DMS153 treated with DMSO at 0.1 percent for 48 hours (cell line): ENCODE measurements at regions not wholly inside any gene's neighbourhood (a gene's known extent, or its start where the extent isn't known, plus 50 kb on each side); places are given as distances from the start of the nearest gene placed in this dataset.
A peak's percentile ranks its signal among the peaks of the same experiment; 100 is the strongest.

Experiments used
- DNase-seq: peaks from one replicate; lab custom pipeline; 2025; ENCODE audit not compliant: unreplicated experiment; lab: John Stamatoyannopoulos, UW

- no peak for DNase-seq
Measured at GRCh38 chr16:52237823-52238222, 309.1 kb downstream of the TOX3 start.

- DNase-seq = no peak
Measured at GRCh38 chr16:52235186-52235585, 311.8 kb downstream of the TOX3 start.

- DNase-seq = no peak
Measured at GRCh38 chr16:52234626-52235025, 312.3 kb downstream of the TOX3 start.

- DNase-seq = no peak
Measured at GRCh38 chr16:52229471-52229870, 317.5 kb downstream of the TOX3 start.

- no peak for DNase-seq
Measured at GRCh38 chr16:52227851-52228250, 319.1 kb downstream of the TOX3 start.

- no peak for DNase-seq
Measured at GRCh38 chr16:52212841-52213240, 334.1 kb downstream of the TOX3 start.

- no peak for DNase-seq
Measured at GRCh38 chr16:52209227-52209626, 337.7 kb downstream of the TOX3 start.

- DNase-seq = no peak
Measured at GRCh38 chr16:52203096-52203495, 343.8 kb downstream of the TOX3 start.

GRCh38 chr16:52193441-52193840, 353.5 kb downstream of the TOX3 start:
- no peak for DNase-seq

- peak; percentile 31 for DNase-seq
Measured at GRCh38 chr16:52191531-52192134, 355.3 kb downstream of the TOX3 start.

GRCh38 chr16:52184336-52184735, 362.6 kb downstream of the TOX3 start:
- DNase-seq = no peak

GRCh38 chr16:52182840-52183239, 364.1 kb downstream of the TOX3 start:
- no peak for DNase-seq

- DNase-seq = no peak
Measured at GRCh38 chr16:52174168-52174567, 372.8 kb downstream of the TOX3 start.

GRCh38 chr16:52171481-52171880, 375.5 kb downstream of the TOX3 start:
- DNase-seq = no peak

GRCh38 chr16:52167328-52167727, 379.6 kb downstream of the TOX3 start:
- DNase-seq = no peak

- DNase-seq = no peak
Measured at GRCh38 chr16:52165961-52166360, 381.0 kb downstream of the TOX3 start.

GRCh38 chr16:52149003-52149402, 397.9 kb downstream of the TOX3 start:
- no peak for DNase-seq

- DNase-seq = no peak
Measured at GRCh38 chr16:52141871-52142270, 405.1 kb downstream of the TOX3 start.

- DNase-seq = no peak
Measured at GRCh38 chr16:52128361-52128760, 418.6 kb downstream of the TOX3 start.

- DNase-seq = no peak
Measured at GRCh38 chr16:52123842-52124241, 423.1 kb downstream of the TOX3 start.

- DNase-seq = no peak
Measured at GRCh38 chr16:52123061-52123839, 423.7 kb downstream of the TOX3 start.

GRCh38 chr16:52117171-52117570, 429.8 kb downstream of the TOX3 start:
- no peak for DNase-seq

- DNase-seq = peak; percentile 17
Measured at GRCh38 chr16:52114379-52114778, 432.6 kb downstream of the TOX3 start.
